GM19025 (cell line): ENCODE measurements at regions not wholly inside any gene's neighbourhood (a gene's known extent, or its start where the extent isn't known, plus 50 kb on each side); places are given as distances from the start of the nearest gene placed in this dataset.
A peak's percentile ranks its signal among the peaks of the same experiment; 100 is the strongest.

Experiments
- ATAC-seq: cut with Tn5 transposase; IDR thresholded peaks from one replicate; pipeline ENCODE4 v1.9.1; 2021; ENCODE audit warnings: mild to moderate bottlenecking, low read depth, moderate library complexity; ENCODE audit not compliant: unreplicated experiment

- ATAC-seq = no peak
Measured at GRCh38 chr10:108757946-108758345, 1165.4 kb downstream of the XPNPEP1 start.

- no peak for ATAC-seq
Measured at GRCh38 chr10:108755646-108756045, 1167.7 kb downstream of the XPNPEP1 start.

GRCh38 chr10:108753326-108753725 is 1170.0 kb downstream of the XPNPEP1 start:
- ATAC-seq = no peak

- ATAC-seq = no peak
Measured at GRCh38 chr10:108749042-108749441, 1174.3 kb downstream of the XPNPEP1 start.

GRCh38 chr10:108736111-108736510 is 1187.2 kb downstream of the XPNPEP1 start:
- ATAC-seq = no peak

- no peak for ATAC-seq
Measured at GRCh38 chr10:108735380-108735779, 1187.9 kb downstream of the XPNPEP1 start.

- no peak for ATAC-seq
Measured at GRCh38 chr10:108721874-108722273, 1201.4 kb downstream of the XPNPEP1 start.

GRCh38 chr10:108716352-108716751 is 1207.0 kb downstream of the XPNPEP1 start:
- no peak for ATAC-seq

GRCh38 chr10:108709927-108710722 is 1213.2 kb downstream of the XPNPEP1 start:
- ATAC-seq = no peak

- ATAC-seq = no peak
Measured at GRCh38 chr10:108708363-108708762, 1214.9 kb downstream of the XPNPEP1 start.

GRCh38 chr10:108696792-108697477 is 1226.4 kb downstream of the XPNPEP1 start:
- peak; percentile 84 for ATAC-seq

GRCh38 chr10:108691126-108691525 is 1232.2 kb downstream of the XPNPEP1 start:
- ATAC-seq = no peak

- no peak for ATAC-seq
Measured at GRCh38 chr10:108690530-108690929, 1232.8 kb downstream of the XPNPEP1 start.

GRCh38 chr10:108689891-108690290 is 1233.4 kb downstream of the XPNPEP1 start:
- no peak for ATAC-seq

- no peak for ATAC-seq
Measured at GRCh38 chr10:108688314-108688713, 1235.0 kb downstream of the XPNPEP1 start.

- no peak for ATAC-seq
Measured at GRCh38 chr10:108685863-108686531, 1237.3 kb downstream of the XPNPEP1 start.

GRCh38 chr10:108684431-108684830 is 1238.9 kb downstream of the XPNPEP1 start:
- ATAC-seq = no peak

- ATAC-seq = no peak
Measured at GRCh38 chr10:108673741-108674140, 1249.6 kb downstream of the XPNPEP1 start.

GRCh38 chr10:108663587-108663986 is 1259.7 kb downstream of the XPNPEP1 start:
- no peak for ATAC-seq

- no peak for ATAC-seq
Measured at GRCh38 chr10:108662975-108663374, 1260.3 kb downstream of the XPNPEP1 start.

- ATAC-seq = no peak
Measured at GRCh38 chr10:108655057-108655456, 1268.3 kb downstream of the XPNPEP1 start.
